ENCODE measurements at regions not wholly inside any gene's neighbourhood (a gene's known extent, or its start where the extent isn't known, plus 50 kb on each side); places are given as distances from the start of the nearest gene placed in this dataset.

DNA sequence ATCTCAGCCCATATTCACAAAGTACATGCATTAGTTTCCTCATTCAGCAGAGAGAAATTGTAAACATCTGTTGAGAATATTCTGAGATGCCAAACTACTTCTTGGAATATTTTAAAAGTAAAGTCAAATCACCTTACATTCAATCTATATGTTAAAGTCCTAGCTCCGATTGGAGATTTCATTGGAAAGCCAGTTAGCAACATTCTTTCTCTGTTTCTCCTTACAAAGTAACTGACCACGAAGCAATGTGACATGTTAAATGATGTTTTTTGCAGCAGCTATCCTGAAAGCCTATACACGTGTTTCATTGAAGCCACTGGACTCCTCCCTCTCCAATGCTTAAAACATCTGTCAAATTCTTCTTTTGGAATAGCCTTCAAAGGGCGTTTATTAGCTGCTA lies 379.1 kb upstream of the CCNH start:
- CTCF ChIA-PET = interaction anchor here (0.6 kb wide), 1 partner anchor 10 kb away, joined by 3 read pairs; no protein-coding TSS in a partner anchor
- TF ChIP-seq CTCF (IDR thresholded peaks at IDR 0.05; ENCODE audit: insufficient read depth, low read length, missing control alignments) = no peak
- H3K4me3 ChIP-seq (ENCODE audit: low read depth, low read length) = no peak overlapping the region
- POLR2A ChIA-PET = no interaction called here
- no peak for DNase-seq (ENCODE audit: low read depth, low spot score)

DNA sequence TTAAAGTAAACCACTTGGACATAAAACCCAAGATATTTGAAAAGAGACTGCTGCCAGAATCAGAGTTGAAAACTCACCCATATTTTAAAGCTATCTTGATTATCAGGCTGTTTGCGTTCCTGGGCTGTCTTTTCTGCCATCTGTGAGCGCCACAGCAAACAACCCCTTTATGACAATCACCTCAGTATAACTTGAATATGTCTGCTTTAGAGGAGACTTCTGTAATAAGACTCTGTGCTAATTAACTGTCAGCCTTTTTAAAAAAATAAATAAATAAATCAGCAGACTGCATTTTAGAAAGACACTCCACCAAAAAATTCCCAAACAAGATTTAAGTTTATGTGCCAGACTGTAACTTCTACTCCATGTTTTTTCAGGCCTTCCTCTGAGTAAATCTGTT lies 375.7 kb upstream of the CCNH start:
- no peak overlapping the region for H3K4me3 ChIP-seq (ENCODE audit: low read depth, low read length)
- DNase-seq (ENCODE audit: low read depth, low spot score) = no peak
- CTCF ChIA-PET = no interaction called here
- POLR2A ChIA-PET = no interaction called here
- TF ChIP-seq CTCF (IDR thresholded peaks at IDR 0.05; ENCODE audit: insufficient read depth, low read length, missing control alignments) = no peak

- TF ChIP-seq CTCF (IDR thresholded peaks at IDR 0.05; ENCODE audit: insufficient read depth, low read length, missing control alignments) = no peak
- POLR2A ChIA-PET = no interaction called here
- CTCF ChIA-PET = interaction anchor here (1.2 kb wide), 1 partner anchor 9 kb away, joined by 3 read pairs; no protein-coding TSS in a partner anchor
- H3K4me3 ChIP-seq (ENCODE audit: low read depth, low read length) = no peak overlapping the region
- no peak for DNase-seq (ENCODE audit: low read depth, low spot score)
Observed at GRCh38 chr5:87787625-87788256, 375.0 kb upstream of the CCNH start.

DNA sequence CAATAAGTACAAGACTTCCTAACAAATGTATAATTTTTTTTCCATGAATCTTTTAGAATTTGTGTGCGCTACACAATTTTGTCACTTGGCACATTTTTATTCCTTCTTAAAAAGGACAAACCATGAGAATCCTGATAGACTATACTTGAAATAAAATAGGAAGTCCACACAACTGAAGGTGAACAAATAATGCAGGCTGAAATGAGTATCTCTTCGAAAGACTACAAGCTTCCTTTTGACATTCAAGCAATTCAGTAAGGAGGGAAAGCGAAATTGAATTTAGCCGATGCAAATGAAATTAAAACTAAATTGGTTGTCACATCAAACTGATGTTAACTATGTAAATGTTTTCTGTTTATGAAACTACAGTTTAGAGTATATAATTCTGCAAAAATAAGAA lies 374.4 kb upstream of the CCNH start:
- CTCF ChIA-PET = interaction anchor here (1.2 to 1.6 kb wide), 3 partner anchors 8 to 943 kb away, joined by 3 to 8 read pairs (median 4); no protein-coding TSS in a partner anchor
- TF ChIP-seq CTCF (IDR thresholded peaks at IDR 0.05; ENCODE audit: insufficient read depth, low read length, missing control alignments) = no peak
- POLR2A ChIA-PET = no interaction called here
- H3K4me3 ChIP-seq (ENCODE audit: low read depth, low read length) = no peak overlapping the region
- DNase-seq (ENCODE audit: low read depth, low spot score) = no peak

- DNase-seq (ENCODE audit: low read depth, low spot score) = no peak
- CTCF ChIA-PET = interaction anchor here (0.9 to 1.7 kb wide), 5 partner anchors 8 to 943 kb away, joined by 3 to 8 read pairs (median 4); no protein-coding TSS in a partner anchor
- POLR2A ChIA-PET = no interaction called here
- H3K4me3 ChIP-seq (ENCODE audit: low read depth, low read length) = no peak overlapping the region
- no peak for TF ChIP-seq CTCF (IDR thresholded peaks at IDR 0.05; ENCODE audit: insufficient read depth, low read length, missing control alignments)
Observed at GRCh38 chr5:87786471-87786870, 373.7 kb upstream of the CCNH start.

DNA sequence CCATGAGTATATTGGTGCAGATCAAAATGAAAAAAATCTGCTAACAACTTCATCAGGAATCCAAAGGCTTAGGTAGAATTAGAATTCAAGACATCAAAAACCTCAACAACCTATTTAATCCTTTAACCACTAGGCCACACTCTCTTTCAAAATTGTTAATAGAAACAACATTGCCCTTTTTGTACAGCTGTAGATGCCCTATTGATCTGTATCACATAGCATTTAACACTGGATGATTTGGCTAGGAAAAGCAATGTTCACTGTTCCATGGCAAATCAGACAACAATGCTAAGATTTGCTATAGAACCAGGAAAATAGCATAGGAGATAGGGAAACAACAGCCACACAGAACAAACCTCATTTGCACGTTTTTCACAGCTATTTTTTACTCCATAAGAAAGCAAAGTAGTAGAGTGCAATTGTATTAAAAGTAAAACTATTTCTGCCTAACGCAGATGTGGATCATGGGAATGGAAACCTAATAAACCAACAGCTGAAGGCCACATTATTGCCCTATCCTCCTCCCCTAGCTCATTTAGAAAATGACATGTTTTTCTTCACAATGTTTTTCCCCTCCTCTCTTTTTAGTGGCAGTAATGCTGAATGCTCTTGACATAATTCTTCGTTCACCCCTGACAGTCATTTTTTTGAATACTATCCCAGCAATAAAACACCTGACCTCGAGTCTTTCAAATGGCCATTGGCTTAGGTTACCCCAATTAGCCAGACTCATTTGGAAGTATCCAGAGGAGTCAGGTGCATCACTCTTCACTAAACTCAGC lies 373.0 kb upstream of the CCNH start:
- CTCF ChIA-PET = interaction anchor here (0.9 to 1.7 kb wide), 4 partner anchors 895 to 944 kb away, joined by 3 to 8 read pairs (median 5); no protein-coding TSS in a partner anchor
- H3K4me3 ChIP-seq (ENCODE audit: low read depth, low read length) = no peak overlapping the region

More for the DNA sequence above, 373.0 kb upstream of the CCNH start:
- POLR2A ChIA-PET = no interaction called here
- no peak for TF ChIP-seq CTCF (IDR thresholded peaks at IDR 0.05; ENCODE audit: insufficient read depth, low read length, missing control alignments)
- no peak for DNase-seq (ENCODE audit: low read depth, low spot score)
